Neural crest cell (in vitro differentiated cells): ENCODE measurements at regions not wholly inside any gene's neighbourhood (a gene's known extent, or its start where the extent isn't known, plus 50 kb on each side); places are given as distances from the start of the nearest gene placed in this dataset.

ENCODE experiments used
- DNase-seq: peaks from one replicate; pipeline ENCODE4 v3.0.0; 2021; ENCODE audit warnings: low read depth, mixed read lengths, low spot score
- H3K27ac Mint-ChIP-seq: one replicate; pipeline ENCODE4 v1.8.0; 2021; ENCODE audit warnings: mild to moderate bottlenecking, mixed read lengths; ENCODE audit not compliant: unreplicated experiment
- H3K27me3 Mint-ChIP-seq: 2 replicates; pipeline ENCODE4 v1.8.0; 2021; ENCODE audit warnings: low read depth, mild to moderate bottlenecking, mixed read lengths
- H3K36me3 Mint-ChIP-seq: 2 replicates; pipeline ENCODE4 v1.8.0; 2021; ENCODE audit warnings: low read depth, mild to moderate bottlenecking, mixed read lengths
- H3K4me1 Mint-ChIP-seq: 2 replicates; pipeline ENCODE4 v1.8.0; 2021; ENCODE audit warnings: mixed read lengths
- H3K4me3 Mint-ChIP-seq: one replicate; pipeline ENCODE4 v1.8.0; 2021; ENCODE audit warnings: mild to moderate bottlenecking, mixed read lengths
- H3K9me3 Mint-ChIP-seq: 2 replicates; pipeline ENCODE4 v1.8.0; 2021; ENCODE audit warnings: mixed read lengths
- TF ChIP-seq, protein P1 (sequence below): fragments of 200-600 bp; sonication (generic); conservative IDR thresholded peaks from 2 replicates; pipeline ENCODE4 v1.5.0; 2021; ENCODE audit warnings: antibody characterized with exemption, mild to moderate bottlenecking

- no peak overlapping the region for H3K4me3 Mint-ChIP-seq
- peak overlapping the region; percentile 31 for H3K27ac Mint-ChIP-seq
- H3K9me3 Mint-ChIP-seq, result no peaks in the 10 kb centered on the region
- DNase-seq, result no peak
- H3K36me3 Mint-ChIP-seq, result peaks cover 4% of the 10 kb centered on the region
- no peaks in the 10 kb centered on the region for H3K27me3 Mint-ChIP-seq
- TF ChIP-seq, protein P1, sequence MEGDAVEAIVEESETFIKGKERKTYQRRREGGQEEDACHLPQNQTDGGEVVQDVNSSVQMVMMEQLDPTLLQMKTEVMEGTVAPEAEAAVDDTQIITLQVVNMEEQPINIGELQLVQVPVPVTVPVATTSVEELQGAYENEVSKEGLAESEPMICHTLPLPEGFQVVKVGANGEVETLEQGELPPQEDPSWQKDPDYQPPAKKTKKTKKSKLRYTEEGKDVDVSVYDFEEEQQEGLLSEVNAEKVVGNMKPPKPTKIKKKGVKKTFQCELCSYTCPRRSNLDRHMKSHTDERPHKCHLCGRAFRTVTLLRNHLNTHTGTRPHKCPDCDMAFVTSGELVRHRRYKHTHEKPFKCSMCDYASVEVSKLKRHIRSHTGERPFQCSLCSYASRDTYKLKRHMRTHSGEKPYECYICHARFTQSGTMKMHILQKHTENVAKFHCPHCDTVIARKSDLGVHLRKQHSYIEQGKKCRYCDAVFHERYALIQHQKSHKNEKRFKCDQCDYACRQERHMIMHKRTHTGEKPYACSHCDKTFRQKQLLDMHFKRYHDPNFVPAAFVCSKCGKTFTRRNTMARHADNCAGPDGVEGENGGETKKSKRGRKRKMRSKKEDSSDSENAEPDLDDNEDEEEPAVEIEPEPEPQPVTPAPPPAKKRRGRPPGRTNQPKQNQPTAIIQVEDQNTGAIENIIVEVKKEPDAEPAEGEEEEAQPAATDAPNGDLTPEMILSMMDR, result no peak
- peaks cover 9% of the 10 kb centered on the region for H3K4me1 Mint-ChIP-seq
These were observed 240.9 kb upstream of the STS start for GRCh38 chrX:6906608-6907007.

DNA sequence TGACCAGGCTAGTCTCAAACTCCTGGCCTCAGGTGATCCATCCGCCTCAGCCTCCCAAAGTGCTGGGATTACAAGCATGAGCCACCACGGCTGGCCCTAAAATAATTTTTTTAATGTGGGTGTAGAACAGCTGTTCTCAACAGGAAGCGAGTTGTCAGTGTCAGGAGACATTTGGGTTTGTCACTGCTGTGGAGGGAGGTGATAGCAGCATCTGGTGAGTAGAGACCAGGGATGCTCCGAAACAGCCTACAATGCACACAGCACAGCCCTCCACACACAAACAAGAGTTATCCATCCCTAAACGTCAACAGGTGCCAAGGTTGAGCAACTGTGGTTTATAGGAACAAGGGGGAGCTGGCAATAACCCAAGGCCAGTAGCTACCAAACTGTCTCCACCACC lies 243.4 kb upstream of the STS start:
- no peak overlapping the region for H3K4me3 Mint-ChIP-seq
- H3K27ac Mint-ChIP-seq, result no peak overlapping the region
- TF ChIP-seq, protein P1, result no peak
- peaks cover 4% of the 10 kb centered on the region for H3K36me3 Mint-ChIP-seq
- peaks cover 9% of the 10 kb centered on the region for H3K4me1 Mint-ChIP-seq
- DNase-seq, result no peak
- H3K9me3 Mint-ChIP-seq, result no peaks in the 10 kb centered on the region
- H3K27me3 Mint-ChIP-seq, result no peaks in the 10 kb centered on the region

- Mint-ChIP-seq H3K27ac (no peak overlapping the region), H3K27me3 (no peaks in the 10 kb centered on the region), H3K4me3 (no peak overlapping the region), H3K4me1 (peaks cover 9% of the 10 kb centered on the region), H3K9me3 (no peaks in the 10 kb centered on the region), H3K36me3 (peaks cover under 1% of the 10 kb centered on the region)
- TF ChIP-seq, protein P1, result no peak
- DNase-seq, result no peak
These were observed 249.1 kb upstream of the STS start for GRCh38 chrX:6898371-6898770.

DNA sequence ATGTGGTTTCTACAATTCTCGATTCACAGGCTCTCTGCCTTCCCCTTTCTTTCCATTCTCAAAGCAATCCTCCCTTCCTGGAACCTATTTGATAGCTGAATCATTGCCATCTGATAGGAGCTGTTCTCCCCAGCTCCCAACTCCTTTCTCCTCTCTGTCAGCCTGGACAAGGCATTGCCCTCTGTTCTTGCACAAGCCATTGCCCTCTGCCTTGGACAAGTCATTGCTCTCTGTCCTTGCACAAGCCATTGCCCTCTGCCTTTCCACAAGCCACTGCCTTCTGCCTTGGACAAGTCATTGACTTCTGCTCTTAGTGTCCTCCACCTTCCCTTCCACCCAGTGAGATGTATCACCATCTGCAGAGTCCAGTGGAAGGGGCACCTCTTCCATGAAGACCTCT lies 256.1 kb upstream of the STS start:
- Mint-ChIP-seq H3K36me3 (peaks cover 2% of the 10 kb centered on the region), H3K27me3 (no peaks in the 10 kb centered on the region), H3K4me1 (no peaks in the 10 kb centered on the region), H3K27ac (no peak overlapping the region), H3K4me3 (no peak overlapping the region), H3K9me3 (peaks cover 4% of the 10 kb centered on the region)
- DNase-seq, result no peak
- TF ChIP-seq, protein P1, result no peak

DNA sequence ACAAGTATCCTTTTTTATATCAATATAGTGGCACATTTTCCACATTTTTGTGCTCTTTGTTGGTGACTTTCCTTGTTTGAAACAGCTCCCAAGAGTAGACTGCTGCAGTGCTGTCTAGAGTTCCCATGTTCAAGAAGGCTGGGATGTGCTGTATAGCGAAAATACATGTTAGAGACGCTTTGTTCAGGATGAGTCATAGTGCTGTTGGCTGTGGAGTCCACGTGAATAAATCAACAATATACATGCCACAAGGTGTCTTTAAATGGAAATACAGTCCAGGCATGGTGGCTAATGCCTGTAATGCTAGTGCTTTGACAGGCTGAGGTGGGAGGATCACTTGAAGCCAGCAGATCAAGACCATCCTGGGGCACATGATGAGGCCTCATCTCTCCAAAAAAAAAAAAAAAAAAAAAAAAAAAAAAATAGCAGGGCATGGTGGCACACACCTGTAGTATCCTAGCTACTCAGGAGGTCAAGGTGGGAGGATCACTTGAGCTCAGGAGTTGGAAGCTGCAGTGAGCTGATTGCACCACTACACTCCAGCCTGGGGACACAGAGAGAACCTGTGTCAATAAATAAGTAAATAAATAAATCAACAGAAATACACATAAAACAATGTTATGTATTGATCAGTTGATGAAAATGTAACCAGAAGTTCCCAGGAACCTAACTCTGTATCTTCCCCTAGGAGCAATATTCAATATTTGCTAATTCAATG lies 256.8 kb upstream of the STS start:
- no peak overlapping the region for H3K27ac Mint-ChIP-seq
- peaks cover 4% of the 10 kb centered on the region for H3K9me3 Mint-ChIP-seq
- DNase-seq, result no peak
- TF ChIP-seq, protein P1, result no peak
- no peaks in the 10 kb centered on the region for H3K4me1 Mint-ChIP-seq
- no peak overlapping the region for H3K4me3 Mint-ChIP-seq
- no peaks in the 10 kb centered on the region for H3K27me3 Mint-ChIP-seq
- H3K36me3 Mint-ChIP-seq, result peaks cover 2% of the 10 kb centered on the region
